Tibial nerve (tissue), 3 donors: ENCODE measurements at regions not wholly inside any gene's neighbourhood (a gene's known extent, or its start where the extent isn't known, plus 50 kb on each side); places are given as distances from the start of the nearest gene placed in this dataset.
"Not testable (repeated sequence)": the region's sequence is repeated elsewhere in the genome, so short reads cannot be mapped to it uniquely, and the experiment has no call there.

Source experiments
- CTCF ChIP-seq, 5 experiments: fragments of 200-600 bp in 3 of 5; fragments of 450-650 bp in 2 of 5; sonication (generic) in 3 of 5; IDR thresholded peaks; one replicate each; pipeline ENCODE4 v1.5.1; 2016 to 2019; ENCODE audit warnings: antibody characterized with exemption in 5 of 5, mild to moderate bottlenecking in 3 of 5, moderate library complexity in 2 of 5
- POLR2A ChIP-seq, 2 donors: fragments of 450-650 bp; IDR thresholded peaks; one replicate each; pipeline ENCODE4 v1.6.1; 2017; ENCODE audit warnings: antibody characterized with exemption in 2 of 2, mild to moderate bottlenecking in 2 of 2, moderate library complexity in 2 of 2

- TF ChIP-seq CTCF, POLR2A (IDR thresholded peaks at IDR 0.05): not testable (repeated sequence)
Observed at GRCh38 chr5:25650316-25650715, 1005.5 kb upstream of the CDH10 start.
